Fibroblast of the aortic adventitia (primary cell): ENCODE measurements at regions not wholly inside any gene's neighbourhood (a gene's known extent, or its start where the extent isn't known, plus 50 kb on each side); places are given as distances from the start of the nearest gene placed in this dataset.
"Not testable (repeated sequence)": the region's sequence is repeated elsewhere in the genome, so short reads cannot be mapped to it uniquely, and the experiment has no call there.

ENCODE experiments used
- DNase-seq: peaks from one replicate; pipeline ENCODE4 v3.0.0-alpha.2; 2010; ENCODE audit warnings: low read depth
- H3K4me3 ChIP-seq: 2 replicates; pipeline ENCODE4 v1.5.1; 2011; ENCODE audit warnings: low read depth, mild to moderate bottlenecking, control low read depth, low read length, moderate library complexity
- TF ChIP-seq, protein P1 (sequence below): IDR thresholded peaks from 2 replicates; pipeline ENCODE4 v1.5.1; 2011; ENCODE audit warnings: mild to moderate bottlenecking, low read length, control low read depth, inconsistent platforms; ENCODE audit not compliant: insufficient read depth

GRCh38 chr5:123947797-123948196 is 435.8 kb downstream of the CSNK1G3 start:
- no peak for DNase-seq
- H3K4me3 ChIP-seq, result no peak overlapping the region
- TF ChIP-seq, protein P1, sequence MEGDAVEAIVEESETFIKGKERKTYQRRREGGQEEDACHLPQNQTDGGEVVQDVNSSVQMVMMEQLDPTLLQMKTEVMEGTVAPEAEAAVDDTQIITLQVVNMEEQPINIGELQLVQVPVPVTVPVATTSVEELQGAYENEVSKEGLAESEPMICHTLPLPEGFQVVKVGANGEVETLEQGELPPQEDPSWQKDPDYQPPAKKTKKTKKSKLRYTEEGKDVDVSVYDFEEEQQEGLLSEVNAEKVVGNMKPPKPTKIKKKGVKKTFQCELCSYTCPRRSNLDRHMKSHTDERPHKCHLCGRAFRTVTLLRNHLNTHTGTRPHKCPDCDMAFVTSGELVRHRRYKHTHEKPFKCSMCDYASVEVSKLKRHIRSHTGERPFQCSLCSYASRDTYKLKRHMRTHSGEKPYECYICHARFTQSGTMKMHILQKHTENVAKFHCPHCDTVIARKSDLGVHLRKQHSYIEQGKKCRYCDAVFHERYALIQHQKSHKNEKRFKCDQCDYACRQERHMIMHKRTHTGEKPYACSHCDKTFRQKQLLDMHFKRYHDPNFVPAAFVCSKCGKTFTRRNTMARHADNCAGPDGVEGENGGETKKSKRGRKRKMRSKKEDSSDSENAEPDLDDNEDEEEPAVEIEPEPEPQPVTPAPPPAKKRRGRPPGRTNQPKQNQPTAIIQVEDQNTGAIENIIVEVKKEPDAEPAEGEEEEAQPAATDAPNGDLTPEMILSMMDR, result no peak

- TF ChIP-seq, protein P1, result no peak
- no peak overlapping the region for H3K4me3 ChIP-seq
- DNase-seq, result no peak
Measured at GRCh38 chr5:123945548-123945947, 433.6 kb downstream of the CSNK1G3 start.

DNA sequence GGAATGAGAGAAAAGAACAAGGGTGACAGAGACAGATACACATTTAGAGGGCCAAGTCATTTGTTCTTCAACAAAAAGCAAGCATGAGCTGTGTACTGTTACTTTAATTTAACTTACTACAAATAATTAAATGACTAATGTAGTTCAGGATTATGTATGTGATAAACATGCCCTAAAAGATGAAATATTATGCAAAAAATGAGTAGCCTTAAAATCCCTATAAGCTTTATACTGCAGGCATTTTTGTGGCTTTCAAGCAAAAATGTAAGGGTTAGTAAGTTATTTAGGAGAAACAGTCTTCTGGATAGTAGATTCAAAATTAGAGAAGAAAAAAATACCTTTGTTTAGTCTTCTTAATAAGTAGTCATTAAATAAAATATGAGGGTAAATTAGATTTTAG is 431.2 kb downstream of the CSNK1G3 start:
- no peak overlapping the region for H3K4me3 ChIP-seq
- no peak for DNase-seq
- TF ChIP-seq, protein P1, result no peak

DNA sequence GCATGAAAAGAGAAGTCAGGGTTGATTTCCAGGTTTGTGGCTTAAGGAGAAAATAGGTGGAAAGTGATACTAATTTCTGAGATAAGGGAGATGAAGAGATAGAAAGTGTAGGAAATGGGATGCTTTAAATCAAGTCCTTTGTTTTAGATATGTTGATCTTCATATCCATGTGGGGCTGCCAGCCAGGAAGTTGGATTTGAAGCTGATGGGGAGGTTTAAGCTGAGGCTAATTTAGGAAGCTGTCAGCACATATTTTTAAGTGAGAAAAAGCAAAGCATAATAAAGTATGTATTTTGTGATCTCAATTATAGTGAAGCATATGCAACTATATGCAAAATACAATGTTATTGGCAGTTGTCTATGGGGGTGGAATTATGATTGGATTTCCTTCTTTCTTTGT is 428.4 kb downstream of the CSNK1G3 start:
- TF ChIP-seq, protein P1, result no peak
- H3K4me3 ChIP-seq, result no peak overlapping the region
- DNase-seq, result no peak

GRCh38 chr5:123937230-123937629 is 425.3 kb downstream of the CSNK1G3 start:
- TF ChIP-seq, protein P1, result peak; percentile 58
- no peak overlapping the region for H3K4me3 ChIP-seq
- peak; percentile 73 for DNase-seq

DNA sequence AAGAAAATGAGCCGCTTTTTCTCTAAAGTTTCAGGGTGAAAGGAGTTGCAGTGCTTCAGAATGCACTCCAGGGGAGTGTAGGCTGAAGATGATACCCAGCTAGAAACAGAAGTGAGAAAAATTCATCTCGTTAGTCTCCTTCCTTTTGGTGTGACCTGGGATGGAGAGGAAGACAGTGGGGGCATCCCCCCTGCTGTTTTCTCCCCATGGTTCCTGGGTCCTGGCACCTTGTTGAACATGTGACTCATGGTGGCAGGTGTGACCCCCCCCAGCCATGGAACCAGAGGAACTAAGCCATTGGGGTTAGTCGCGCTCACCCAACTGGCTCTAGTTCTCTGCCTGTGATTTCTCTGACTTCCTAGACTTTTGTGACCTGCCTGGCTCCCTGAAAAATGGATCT is 424.6 kb downstream of the CSNK1G3 start:
- TF ChIP-seq, protein P1, result no peak
- no peak for DNase-seq
- no peak overlapping the region for H3K4me3 ChIP-seq

DNA sequence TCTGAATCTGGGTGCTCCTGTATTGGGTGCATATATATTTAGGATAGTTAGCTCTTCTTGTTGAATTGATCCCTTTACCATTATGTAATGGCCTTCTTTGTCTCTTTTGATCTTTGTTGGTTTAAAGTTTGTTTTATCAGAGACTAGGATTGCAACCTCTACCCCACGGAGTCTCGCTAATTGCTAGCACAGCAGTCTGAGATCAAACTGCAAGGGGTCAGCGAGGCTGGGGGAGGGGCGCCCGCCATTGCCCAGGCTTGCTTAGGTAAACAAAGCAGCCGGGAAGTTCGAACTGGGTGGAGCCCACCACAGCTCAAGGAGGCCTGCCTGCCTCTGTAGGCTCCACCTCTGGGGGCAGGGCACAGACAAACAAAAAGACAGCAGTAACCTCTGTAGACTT is 421.8 kb downstream of the CSNK1G3 start:
- not testable (repeated sequence) for DNase-seq, H3K4me3 ChIP-seq
